A673 (cell line): ENCODE measurements at regions not wholly inside any gene's neighbourhood (a gene's known extent, or its start where the extent isn't known, plus 50 kb on each side); places are given as distances from the start of the nearest gene placed in this dataset.

Experiments
- BruUV-seq: library from RNA; stranded (reverse); fragments of 400-500 nt; replicated peaks from 2 replicates; lab custom pipeline; 2021; lab: Mats Ljungman, UMichigan
- CTCF ChIA-PET: fragments of 300-600 bp; sonication (Branson Sonifier 250); formaldehyde crosslinking; loops from one replicate; lab custom pipeline; 2022; ENCODE audit warnings: antibody characterized with exemption; lab: Charles Lee
- POLR2A ChIA-PET: fragments of 300-600 bp; sonication (Branson Sonifier 250); formaldehyde crosslinking; loops from one replicate; lab custom pipeline; 2022; ENCODE audit warnings: antibody characterized with exemption; ENCODE audit not compliant: low non-redundant PET; lab: Charles Lee
- DNase-seq: peaks from one replicate; pipeline ENCODE4 v3.0.0-alpha.2; 2015; ENCODE audit warnings: low spot score
- H3K27ac ChIP-seq: fragments of 200-600 bp; sonication (generic); 2 replicates; pipeline ENCODE4 v1.5.1; 2016; ENCODE audit warnings: mixed run types, low read depth, mild to moderate bottlenecking, mixed read lengths, antibody characterized with exemption, low read length; ENCODE audit not compliant: poor library complexity, severe bottlenecking
- H3K27me3 ChIP-seq: fragments of 200-600 bp; sonication (generic); replicated peaks from 2 replicates; pipeline ENCODE4 v1.6.1; 2017; ENCODE audit warnings: mixed run types, low read depth, mild to moderate bottlenecking, mixed read lengths, antibody characterized with exemption, low read length; ENCODE audit not compliant: insufficient read depth, poor library complexity
- H3K36me3 ChIP-seq: fragments of 200-600 bp; sonication (generic); 2 replicates; pipeline ENCODE4 v1.6.1; 2016; ENCODE audit warnings: mixed run types, mild to moderate bottlenecking, mixed read lengths, antibody characterized with exemption, low read length; ENCODE audit not compliant: insufficient read depth, poor library complexity, severe bottlenecking
- H3K4me1 ChIP-seq: fragments of 200-600 bp; sonication (generic); 2 replicates; pipeline ENCODE4 v1.6.1; 2017; ENCODE audit warnings: mixed run types, mild to moderate bottlenecking, mixed read lengths, antibody characterized with exemption, low read length; ENCODE audit not compliant: insufficient read depth, poor library complexity, severe bottlenecking
- H3K4me3 ChIP-seq: fragments of 200-600 bp; sonication (generic); 2 replicates; pipeline ENCODE4 v1.5.1; 2016; ENCODE audit warnings: low read depth, mixed run types, mild to moderate bottlenecking, mixed read lengths, low read length; ENCODE audit not compliant: poor library complexity, severe bottlenecking
- H3K9me3 ChIP-seq: fragments of 200-600 bp; sonication (generic); 2 replicates; pipeline ENCODE4 v1.6.1; 2016; ENCODE audit warnings: mixed run types, low read depth, mild to moderate bottlenecking, mixed read lengths, antibody characterized with exemption, low read length; ENCODE audit not compliant: poor library complexity, severe bottlenecking
- EZH2 ChIP-seq: fragments of 200-600 bp; sonication (generic); IDR thresholded peaks from 2 replicates; pipeline ENCODE4 v1.6.1; 2017; ENCODE audit warnings: borderline replicate concordance, low read depth, mild to moderate bottlenecking, mixed read lengths, antibody characterized with exemption, low read length; ENCODE audit not compliant: poor library complexity, severe bottlenecking
- intact Hi-C: fragments of 100-400 bp; cut with micrococcal nuclease; formaldehyde crosslinking; loops from one replicate; pipeline ENCODE4 v1.10.0; 2022; ENCODE audit not compliant: unreplicated experiment
- TF ChIP-seq, protein P1 (sequence below): fragments of 300-800, 200-600 bp; sonication (generic); conservative IDR thresholded peaks from 2 replicates; pipeline ENCODE4 v1.5.1; 2017; ENCODE audit warnings: low read depth, mild to moderate bottlenecking, antibody characterized with exemption, low read length, moderate library complexity, mixed read lengths

DNA sequence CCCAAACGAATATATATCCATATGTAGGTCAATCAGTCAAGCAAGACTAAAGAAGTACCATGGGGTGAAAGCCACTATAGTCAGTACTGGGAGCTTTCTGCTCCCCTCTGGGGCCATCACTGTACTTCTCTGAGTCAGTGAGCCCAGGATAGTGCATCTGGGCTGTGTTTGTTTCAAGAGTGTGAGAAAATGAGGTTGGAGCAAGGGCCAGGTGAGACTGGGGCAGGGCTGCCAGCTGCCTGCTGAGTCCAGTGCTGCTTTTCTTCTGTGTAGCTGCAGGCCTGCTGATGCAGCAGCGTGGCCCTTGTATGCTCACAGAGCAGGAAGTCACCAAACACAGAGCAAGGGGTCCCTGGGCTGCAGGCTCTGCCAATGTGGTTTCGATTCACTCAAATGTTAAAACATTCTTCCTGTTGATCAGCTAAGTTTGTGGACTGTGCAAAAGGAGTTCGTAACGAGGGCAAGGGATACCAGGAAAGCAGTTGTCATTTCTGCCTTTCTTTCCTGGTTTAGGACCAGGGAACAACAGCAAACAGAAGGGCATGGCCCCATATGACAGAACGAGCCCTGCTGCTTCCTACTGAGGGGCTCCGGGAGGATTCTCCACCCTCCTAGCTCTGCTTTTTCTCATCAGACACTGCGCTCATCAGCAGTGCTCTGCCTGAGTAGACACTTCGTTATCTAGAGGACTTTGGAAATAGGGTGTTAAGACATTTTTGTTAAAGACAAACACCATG lies 65.4 kb upstream of the TNS3 start:
- ChIA-PET CTCF (no interaction called here), POLR2A (no interaction called here)
- Histone ChIP-seq H3K36me3 (no peaks in the 10 kb centered on the region), H3K4me1 (no peaks in the 10 kb centered on the region), H3K4me3 (no peak overlapping the region), H3K27me3 (no peaks in the 10 kb centered on the region), H3K27ac (no peak overlapping the region), H3K9me3 (peaks cover 9% of the 10 kb centered on the region)
- intact Hi-C loops, result no loop called here
- TF ChIP-seq EZH2, result no peak
- no peak for DNase-seq
- no TSS peak for BruUV-seq

DNA sequence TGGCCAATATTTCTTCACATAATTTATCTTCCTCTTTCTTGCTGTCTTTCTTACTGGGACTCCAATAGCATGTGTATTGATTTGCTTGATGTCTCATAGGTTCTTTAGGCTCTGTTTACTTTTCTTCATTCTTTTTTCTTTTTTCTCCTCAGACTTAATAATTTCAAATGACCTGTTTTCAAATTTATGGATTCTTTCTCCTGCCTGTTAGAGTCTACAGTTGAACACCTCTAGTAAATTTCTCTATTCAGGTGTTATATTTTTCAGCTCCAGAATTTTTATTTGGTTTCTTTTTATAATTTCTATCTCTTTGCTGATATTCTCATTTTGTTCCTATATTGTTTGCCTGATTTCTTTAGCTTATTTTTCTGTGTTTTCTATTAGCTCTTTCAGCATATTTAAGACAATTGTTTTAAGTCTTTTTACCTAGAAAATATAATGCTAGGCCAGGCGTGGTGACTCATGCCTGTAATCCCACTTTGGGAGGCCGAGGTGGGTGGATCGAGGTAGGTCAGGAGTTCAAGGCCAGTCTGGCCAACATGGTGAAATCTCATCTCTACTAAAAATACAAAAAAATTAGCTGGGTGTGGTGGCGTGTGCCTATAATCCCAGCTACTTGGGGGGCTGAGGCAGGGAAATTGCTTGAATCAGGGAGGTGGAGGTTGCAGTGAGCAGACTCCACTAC lies 61.9 kb upstream of the TNS3 start:
- Histone ChIP-seq H3K9me3 (peaks cover 9% of the 10 kb centered on the region), H3K27ac (no peak overlapping the region), H3K36me3 (no peaks in the 10 kb centered on the region), H3K4me1 (no peaks in the 10 kb centered on the region), H3K27me3 (no peaks in the 10 kb centered on the region), H3K4me3 (no peak overlapping the region)
- TF ChIP-seq, protein P1, sequence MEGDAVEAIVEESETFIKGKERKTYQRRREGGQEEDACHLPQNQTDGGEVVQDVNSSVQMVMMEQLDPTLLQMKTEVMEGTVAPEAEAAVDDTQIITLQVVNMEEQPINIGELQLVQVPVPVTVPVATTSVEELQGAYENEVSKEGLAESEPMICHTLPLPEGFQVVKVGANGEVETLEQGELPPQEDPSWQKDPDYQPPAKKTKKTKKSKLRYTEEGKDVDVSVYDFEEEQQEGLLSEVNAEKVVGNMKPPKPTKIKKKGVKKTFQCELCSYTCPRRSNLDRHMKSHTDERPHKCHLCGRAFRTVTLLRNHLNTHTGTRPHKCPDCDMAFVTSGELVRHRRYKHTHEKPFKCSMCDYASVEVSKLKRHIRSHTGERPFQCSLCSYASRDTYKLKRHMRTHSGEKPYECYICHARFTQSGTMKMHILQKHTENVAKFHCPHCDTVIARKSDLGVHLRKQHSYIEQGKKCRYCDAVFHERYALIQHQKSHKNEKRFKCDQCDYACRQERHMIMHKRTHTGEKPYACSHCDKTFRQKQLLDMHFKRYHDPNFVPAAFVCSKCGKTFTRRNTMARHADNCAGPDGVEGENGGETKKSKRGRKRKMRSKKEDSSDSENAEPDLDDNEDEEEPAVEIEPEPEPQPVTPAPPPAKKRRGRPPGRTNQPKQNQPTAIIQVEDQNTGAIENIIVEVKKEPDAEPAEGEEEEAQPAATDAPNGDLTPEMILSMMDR, result no peak
- no peak for TF ChIP-seq EZH2
- ChIA-PET POLR2A (no interaction called here), CTCF (no interaction called here)
- BruUV-seq, result no TSS peak
- no peak for DNase-seq
- intact Hi-C loops, result no loop called here

DNA sequence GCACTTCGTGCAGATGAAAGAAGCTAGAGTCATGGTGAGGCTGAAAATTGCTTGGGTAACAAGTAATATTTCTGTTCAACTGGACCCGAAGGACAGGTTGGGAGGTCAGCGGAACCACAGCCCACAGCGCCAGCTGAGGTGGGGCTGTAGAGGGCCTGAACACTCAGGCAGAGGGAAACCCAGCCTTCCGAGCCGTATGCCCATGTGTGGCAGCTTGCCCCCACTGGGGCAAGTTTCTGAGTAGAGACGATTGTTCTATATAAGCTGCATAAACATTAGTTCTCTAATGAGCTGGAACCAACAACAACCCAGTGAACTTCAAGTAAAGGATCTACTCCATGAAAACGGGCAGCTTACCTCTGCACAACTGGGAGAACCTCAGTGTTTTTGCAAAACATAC lies 58.4 kb upstream of the TNS3 start:
- Histone ChIP-seq H3K27me3 (no peaks in the 10 kb centered on the region), H3K27ac (no peak overlapping the region), H3K4me1 (no peaks in the 10 kb centered on the region), H3K9me3 (peaks cover 9% of the 10 kb centered on the region), H3K4me3 (no peak overlapping the region), H3K36me3 (no peaks in the 10 kb centered on the region)
- CTCF ChIA-PET, result no interaction called here
- POLR2A ChIA-PET, result no interaction called here
- no TSS peak for BruUV-seq
- TF ChIP-seq, protein P1, result no peak
- no peak for TF ChIP-seq EZH2
- intact Hi-C loops, result no loop called here
- DNase-seq, result no peak
